ENCODE measurements at regions not wholly inside any gene's neighbourhood (a gene's known extent, or its start where the extent isn't known, plus 50 kb on each side); places are given as distances from the start of the nearest gene placed in this dataset.

DNA sequence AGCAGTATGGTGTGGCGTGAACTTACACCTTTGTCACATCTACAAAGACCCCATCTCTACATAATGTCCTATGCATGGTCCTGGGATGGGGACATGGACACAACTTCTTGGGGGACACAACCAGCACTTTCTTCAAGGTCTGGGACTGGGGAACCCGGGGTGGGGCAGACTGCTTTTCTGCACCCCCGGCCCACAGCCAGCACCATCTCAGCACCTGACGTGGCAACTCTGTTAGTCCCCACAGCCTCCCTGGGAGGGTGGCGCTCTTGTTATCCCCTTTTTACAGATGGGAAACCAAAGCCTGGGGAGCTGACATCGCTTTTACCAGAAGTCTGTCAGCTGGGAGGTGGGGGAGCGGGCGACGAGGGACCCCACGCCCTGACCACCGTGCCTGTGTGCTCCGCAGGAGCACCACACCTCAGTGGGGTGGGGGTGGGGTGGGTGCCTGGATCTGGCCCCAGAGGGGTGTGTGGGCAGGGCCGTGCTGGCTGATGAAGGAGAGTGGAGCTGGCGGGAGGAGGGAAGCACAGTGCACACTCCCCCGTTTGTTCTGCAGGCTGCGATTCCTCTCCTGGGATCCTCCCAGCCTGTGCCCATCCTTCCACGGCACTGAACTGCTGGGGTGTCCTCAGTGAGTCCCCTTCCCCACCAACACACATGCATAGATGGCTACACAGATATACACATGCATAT lies 115.4 kb upstream of the GSE1 start:
- Histone ChIP-seq H3K36me3 (no peaks in the 10 kb centered on the region), H3K9me3 (no peaks in the 10 kb centered on the region), H3K27ac (no peak overlapping the region), H3K4me1 (peaks cover 0 to 2% (median under 1%) of the 10 kb centered on the region in 3 donors), H3K27me3 (no peaks in the 10 kb centered on the region), H3K4me3 (no peak overlapping the region)
- intact Hi-C loops (cut with DNase I), result no loop called here
- FAIRE-seq (no peak), ATAC-seq (no peak), DNase-seq (no peak)
- 85 to 86% methylated on average over 16 to 17 of the region's 17 CpGs for WGBS, 2 donors
- TF ChIP-seq, protein P1, sequence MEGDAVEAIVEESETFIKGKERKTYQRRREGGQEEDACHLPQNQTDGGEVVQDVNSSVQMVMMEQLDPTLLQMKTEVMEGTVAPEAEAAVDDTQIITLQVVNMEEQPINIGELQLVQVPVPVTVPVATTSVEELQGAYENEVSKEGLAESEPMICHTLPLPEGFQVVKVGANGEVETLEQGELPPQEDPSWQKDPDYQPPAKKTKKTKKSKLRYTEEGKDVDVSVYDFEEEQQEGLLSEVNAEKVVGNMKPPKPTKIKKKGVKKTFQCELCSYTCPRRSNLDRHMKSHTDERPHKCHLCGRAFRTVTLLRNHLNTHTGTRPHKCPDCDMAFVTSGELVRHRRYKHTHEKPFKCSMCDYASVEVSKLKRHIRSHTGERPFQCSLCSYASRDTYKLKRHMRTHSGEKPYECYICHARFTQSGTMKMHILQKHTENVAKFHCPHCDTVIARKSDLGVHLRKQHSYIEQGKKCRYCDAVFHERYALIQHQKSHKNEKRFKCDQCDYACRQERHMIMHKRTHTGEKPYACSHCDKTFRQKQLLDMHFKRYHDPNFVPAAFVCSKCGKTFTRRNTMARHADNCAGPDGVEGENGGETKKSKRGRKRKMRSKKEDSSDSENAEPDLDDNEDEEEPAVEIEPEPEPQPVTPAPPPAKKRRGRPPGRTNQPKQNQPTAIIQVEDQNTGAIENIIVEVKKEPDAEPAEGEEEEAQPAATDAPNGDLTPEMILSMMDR (IDR thresholded peaks at IDR 0.05), result no peak

DNA sequence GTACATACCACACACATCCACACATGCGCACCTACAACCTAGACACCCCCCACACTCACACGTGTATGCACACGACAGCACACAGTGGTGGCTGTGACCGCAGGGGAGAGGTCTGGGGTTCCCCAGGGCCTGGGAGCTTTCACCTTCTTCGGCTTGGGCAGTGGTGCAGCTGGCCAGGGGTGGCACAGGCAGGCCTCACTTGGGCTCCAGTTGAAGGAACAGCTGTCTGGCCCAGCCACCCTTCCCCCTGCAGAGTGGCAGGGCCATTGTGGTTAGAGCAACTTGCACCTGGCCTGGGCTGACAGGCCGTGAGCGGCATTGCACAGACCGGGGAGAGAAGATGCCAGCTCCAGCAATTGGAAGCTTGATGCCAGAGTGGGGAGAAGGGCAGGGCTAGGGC lies 114.5 kb upstream of the GSE1 start:
- Histone ChIP-seq H3K9me3 (no peaks in the 10 kb centered on the region), H3K36me3 (no peaks in the 10 kb centered on the region), H3K4me1 (no peaks in the 10 kb centered on the region), H3K4me3 (no peak overlapping the region), H3K27ac (no peak overlapping the region), H3K27me3 (no peaks in the 10 kb centered on the region)
- TF ChIP-seq, protein P1 (IDR thresholded peaks at IDR 0.05), result no peak
- intact Hi-C loops (cut with DNase I), result no loop called here
- DNase-seq (no peak), FAIRE-seq (no peak), ATAC-seq (peak in 2 of 4 donors; percentile 15 to 34)
- 73 to 78% methylated on average over 8 of the region's 8 CpGs for WGBS, 2 donors

DNA sequence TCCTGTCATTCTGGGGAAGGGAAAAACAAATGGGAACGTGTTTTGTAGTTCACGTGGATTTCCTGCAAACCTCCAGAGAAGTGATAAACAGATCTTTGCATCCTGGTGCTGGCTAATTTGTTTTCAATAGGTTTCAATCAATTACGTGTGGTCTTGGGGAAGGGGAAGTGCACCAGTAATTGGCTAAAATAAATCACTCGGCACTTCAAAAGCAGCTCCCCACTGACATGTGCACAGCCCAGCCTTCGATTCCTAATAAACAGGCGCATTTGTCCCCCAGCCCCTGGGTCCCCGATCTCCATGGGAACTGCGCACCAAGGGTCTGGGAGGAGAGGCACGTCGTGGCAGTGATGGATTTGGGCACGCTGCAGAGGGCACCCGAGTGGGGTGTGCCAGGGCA lies 112.9 kb upstream of the GSE1 start:
- WGBS, 2 donors, result 84 to 85% methylated on average over 12 of the region's 12 CpGs
- TF ChIP-seq, protein P1 (IDR thresholded peaks at IDR 0.05), result no peak
- ATAC-seq (no peak), DNase-seq (no peak), FAIRE-seq (no peak)
- intact Hi-C loops (cut with DNase I), result no loop called here
- Histone ChIP-seq H3K4me3 (no peak overlapping the region), H3K27me3 (no peaks in the 10 kb centered on the region), H3K9me3 (no peaks in the 10 kb centered on the region), H3K27ac (no peak overlapping the region), H3K36me3 (no peaks in the 10 kb centered on the region), H3K4me1 (no peaks in the 10 kb centered on the region)

DNA sequence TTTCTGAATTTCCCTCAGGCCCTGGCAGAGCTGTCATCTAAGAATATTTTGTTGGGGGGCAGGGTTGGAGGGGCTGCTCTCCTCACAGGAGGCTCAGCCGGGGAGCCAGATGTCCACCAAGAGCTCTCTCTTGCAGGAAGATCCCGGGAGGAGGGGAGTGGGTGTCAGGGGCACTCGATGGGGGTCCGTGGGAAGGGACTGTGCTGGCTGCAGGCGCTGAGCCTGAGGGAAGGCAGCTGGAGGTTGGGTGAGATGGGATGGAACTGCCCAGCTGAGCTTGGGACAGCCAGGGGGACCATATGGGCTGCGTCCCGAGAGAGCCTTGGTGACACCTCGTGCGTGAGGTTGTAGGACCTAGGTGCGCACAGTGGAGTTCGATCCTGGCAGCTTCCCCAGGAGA lies 111.2 kb upstream of the GSE1 start:
- FAIRE-seq (no peak), DNase-seq (no peak), ATAC-seq (no peak)
- intact Hi-C loops (cut with DNase I), result no loop called here
- Histone ChIP-seq H3K27me3 (no peaks in the 10 kb centered on the region), H3K27ac (no peak overlapping the region), H3K36me3 (no peaks in the 10 kb centered on the region), H3K9me3 (no peaks in the 10 kb centered on the region), H3K4me1 (no peaks in the 10 kb centered on the region), H3K4me3 (no peak overlapping the region)
- TF ChIP-seq, protein P1 (IDR thresholded peaks at IDR 0.05), result no peak
- 91 to 96% methylated on average over 11 of the region's 11 CpGs for WGBS, 2 donors

DNA sequence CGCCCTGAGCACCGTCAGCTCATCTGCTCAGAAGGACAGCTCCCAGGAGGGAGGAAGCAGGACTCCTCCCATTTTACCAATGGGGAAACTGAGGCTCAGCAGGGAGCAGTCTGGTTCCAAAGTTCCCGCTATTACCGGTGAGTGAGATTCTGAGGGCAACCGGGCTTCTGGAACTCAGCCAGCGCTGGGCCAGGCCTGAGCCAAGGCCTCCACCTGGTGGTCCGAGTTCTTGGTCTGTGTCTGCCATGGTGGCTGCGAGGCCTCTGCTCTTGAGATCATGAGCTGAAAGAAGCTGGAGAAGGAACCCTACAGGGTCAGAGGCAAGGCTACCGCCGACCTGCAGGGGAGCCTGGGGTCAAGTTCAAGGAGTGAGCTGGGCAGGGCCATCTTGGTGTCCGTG lies 110.8 kb upstream of the GSE1 start:
- Histone ChIP-seq H3K27me3 (no peaks in the 10 kb centered on the region), H3K4me3 (no peak overlapping the region), H3K27ac (no peak overlapping the region), H3K4me1 (no peaks in the 10 kb centered on the region), H3K36me3 (no peaks in the 10 kb centered on the region), H3K9me3 (no peaks in the 10 kb centered on the region)
- WGBS, 2 donors, result 82% methylated on average over 11 of the region's 11 CpGs
- DNase-seq (no peak), ATAC-seq (no peak), FAIRE-seq (no peak)
- intact Hi-C loops (cut with DNase I), result no loop called here
- TF ChIP-seq, protein P1 (IDR thresholded peaks at IDR 0.05), result no peak

Data from pancreas (tissue), 10 donors.